ENCODE measurements at regions not wholly inside any gene's neighbourhood (a gene's known extent, or its start where the extent isn't known, plus 50 kb on each side); places are given as distances from the start of the nearest gene placed in this dataset.
"Not testable (repeated sequence)": the region's sequence is repeated elsewhere in the genome, so short reads cannot be mapped to it uniquely, and the experiment has no call there.

DNA sequence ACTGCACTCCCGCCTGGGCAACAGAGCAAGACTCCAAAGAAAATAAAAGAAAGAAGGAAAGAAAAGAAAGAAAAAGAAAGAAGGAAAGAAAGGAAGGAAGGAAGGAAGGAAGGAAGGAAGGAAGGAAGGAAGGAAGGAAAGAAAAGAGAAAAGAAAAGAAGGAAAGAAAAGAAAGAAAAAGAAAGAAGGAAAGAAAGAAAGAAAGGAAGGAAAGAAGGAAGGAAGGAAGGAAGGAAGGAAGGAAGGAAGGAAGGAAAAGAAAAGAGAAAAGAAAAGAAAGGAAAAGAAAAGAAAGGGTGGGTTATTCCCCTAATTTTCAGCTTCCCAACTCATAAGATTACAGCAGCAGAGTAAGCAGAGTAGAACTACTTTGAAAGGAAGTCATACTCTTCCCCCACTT, 64.4 kb downstream of the TMEM200C start:
- not testable (repeated sequence) for H3K27me3 ChIP-seq (ENCODE audit: control insufficient read depth, insufficient read depth, low read length); H3K9ac ChIP-seq (ENCODE audit: low read length); H3K4me3 ChIP-seq (ENCODE audit: low read length); H3K4me1 ChIP-seq (ENCODE audit: control insufficient read depth, insufficient read depth, low read length); H3K9me3 ChIP-seq (ENCODE audit: control insufficient read depth, low read length); H3K36me3 ChIP-seq (ENCODE audit: control insufficient read depth, insufficient read depth, low read length)

DNA sequence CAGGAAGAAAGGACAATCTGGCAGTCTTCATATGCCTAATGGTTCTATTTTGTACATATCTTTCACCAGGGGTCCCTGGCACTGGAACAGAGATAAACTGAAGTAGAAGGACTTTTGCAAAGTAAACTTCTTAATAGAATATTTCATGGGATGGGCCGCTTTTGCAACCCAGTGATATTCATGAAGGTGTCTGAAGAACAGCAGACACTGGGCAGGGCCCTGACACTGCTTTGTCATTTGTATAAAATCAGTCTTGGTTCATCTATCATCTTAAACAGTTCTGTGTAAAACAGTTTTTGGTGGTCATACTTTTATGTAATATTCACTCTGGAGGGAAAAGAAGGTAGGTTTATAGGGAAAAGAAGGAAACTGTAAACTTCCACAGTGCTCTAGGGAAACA, 66.4 kb downstream of the TMEM200C start:
- Histone ChIP-seq H3K9ac (ENCODE audit: low read length) (no peak overlapping the region), H3K9me3 (ENCODE audit: control insufficient read depth, low read length) (no peaks in the 10 kb centered on the region), H3K36me3 (ENCODE audit: control insufficient read depth, insufficient read depth, low read length) (no peaks in the 10 kb centered on the region), H3K27me3 (ENCODE audit: control insufficient read depth, insufficient read depth, low read length) (no peaks in the 10 kb centered on the region), H3K4me1 (ENCODE audit: control insufficient read depth, insufficient read depth, low read length) (no peaks in the 10 kb centered on the region), H3K4me3 (ENCODE audit: low read length) (no peak overlapping the region)

DNA sequence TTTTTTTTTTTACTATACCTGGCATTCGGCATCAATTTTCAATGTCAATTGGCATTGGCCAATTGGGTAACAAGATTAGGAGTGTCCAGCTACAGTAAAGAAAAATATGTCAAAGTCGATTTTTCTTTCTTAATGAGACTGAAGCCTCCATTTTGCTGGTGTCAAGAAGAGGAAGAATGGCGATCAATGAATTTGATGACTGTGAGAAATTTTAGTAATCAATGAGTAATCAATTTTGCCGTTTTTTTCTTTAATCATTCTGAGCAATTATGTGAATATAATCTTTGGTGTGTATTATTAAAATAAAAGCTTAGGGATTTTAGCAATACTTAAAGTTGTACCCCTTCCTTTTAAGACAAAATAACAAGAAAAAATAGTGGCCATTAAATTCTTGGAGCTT, 69.7 kb downstream of the TMEM200C start:
- Histone ChIP-seq H3K27me3 (ENCODE audit: control insufficient read depth, insufficient read depth, low read length) (no peaks in the 10 kb centered on the region), H3K36me3 (ENCODE audit: control insufficient read depth, insufficient read depth, low read length) (no peaks in the 10 kb centered on the region), H3K4me1 (ENCODE audit: control insufficient read depth, insufficient read depth, low read length) (no peaks in the 10 kb centered on the region), H3K9ac (ENCODE audit: low read length) (no peak overlapping the region), H3K4me3 (ENCODE audit: low read length) (no peak overlapping the region), H3K9me3 (ENCODE audit: control insufficient read depth, low read length) (no peaks in the 10 kb centered on the region)

DNA sequence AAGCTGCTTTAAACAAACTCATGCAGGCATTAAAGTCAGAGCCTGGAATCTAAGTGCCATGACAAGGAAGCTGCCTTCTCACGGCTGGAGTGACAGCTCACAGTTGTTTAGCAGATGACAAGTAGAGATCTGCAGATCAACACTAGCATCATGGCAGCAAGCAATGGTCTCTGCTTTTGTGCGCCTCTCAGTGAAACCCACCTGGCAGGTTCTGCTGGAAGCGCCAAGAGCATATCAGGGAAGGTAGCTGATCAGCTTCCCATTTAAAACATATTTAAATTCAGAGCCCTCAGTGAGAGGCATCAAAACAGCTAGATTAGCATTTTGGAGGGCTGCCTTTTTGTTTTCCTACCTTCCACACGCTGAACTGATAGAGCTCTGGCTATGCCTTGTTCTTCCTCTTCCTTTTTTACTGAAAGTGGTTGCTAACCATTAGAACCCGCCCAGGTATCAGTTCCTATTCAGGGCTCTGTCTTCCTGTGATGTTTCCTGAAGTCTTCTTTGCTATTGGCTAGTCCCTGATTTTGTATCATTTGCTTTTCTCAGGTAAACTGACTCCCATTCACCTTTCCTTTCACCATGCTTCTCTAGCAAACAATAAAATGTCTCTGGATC, 70.8 kb downstream of the TMEM200C start:
- Histone ChIP-seq H3K27me3 (ENCODE audit: control insufficient read depth, insufficient read depth, low read length) (no peaks in the 10 kb centered on the region), H3K4me1 (ENCODE audit: control insufficient read depth, insufficient read depth, low read length) (no peaks in the 10 kb centered on the region), H3K36me3 (ENCODE audit: control insufficient read depth, insufficient read depth, low read length) (no peaks in the 10 kb centered on the region), H3K4me3 (ENCODE audit: low read length) (no peak overlapping the region), H3K9ac (ENCODE audit: low read length) (no peak overlapping the region), H3K9me3 (ENCODE audit: control insufficient read depth, low read length) (no peaks in the 10 kb centered on the region)

DNA sequence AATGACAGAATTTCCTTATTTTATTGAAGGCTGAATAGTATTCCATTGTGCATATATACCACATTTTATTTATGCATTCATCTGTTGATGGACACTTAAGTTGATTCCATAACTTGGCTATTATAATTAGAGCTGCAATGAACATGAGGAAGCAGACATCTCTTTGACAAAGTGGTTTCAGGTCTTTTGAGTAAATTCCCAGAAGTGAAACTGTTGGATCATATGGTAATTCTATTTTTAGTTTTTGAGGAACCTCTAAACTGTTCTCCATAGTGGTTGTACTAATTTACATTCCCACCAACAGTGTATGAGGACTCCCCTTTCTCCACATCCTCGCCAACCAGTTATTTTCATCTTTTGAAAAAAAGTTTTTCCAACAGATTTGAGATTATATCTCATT, 77.5 kb downstream of the TMEM200C start:
- H3K4me3 ChIP-seq (ENCODE audit: low read length): no peak overlapping the region
- no peak overlapping the region for H3K9ac ChIP-seq (ENCODE audit: low read length)
- no peaks in the 10 kb centered on the region for H3K4me1 ChIP-seq (ENCODE audit: control insufficient read depth, insufficient read depth, low read length)
- H3K9me3 ChIP-seq (ENCODE audit: control insufficient read depth, low read length): no peaks in the 10 kb centered on the region
- no peaks in the 10 kb centered on the region for H3K36me3 ChIP-seq (ENCODE audit: control insufficient read depth, insufficient read depth, low read length)
- H3K27me3 ChIP-seq (ENCODE audit: control insufficient read depth, insufficient read depth, low read length): no peaks in the 10 kb centered on the region

DNA sequence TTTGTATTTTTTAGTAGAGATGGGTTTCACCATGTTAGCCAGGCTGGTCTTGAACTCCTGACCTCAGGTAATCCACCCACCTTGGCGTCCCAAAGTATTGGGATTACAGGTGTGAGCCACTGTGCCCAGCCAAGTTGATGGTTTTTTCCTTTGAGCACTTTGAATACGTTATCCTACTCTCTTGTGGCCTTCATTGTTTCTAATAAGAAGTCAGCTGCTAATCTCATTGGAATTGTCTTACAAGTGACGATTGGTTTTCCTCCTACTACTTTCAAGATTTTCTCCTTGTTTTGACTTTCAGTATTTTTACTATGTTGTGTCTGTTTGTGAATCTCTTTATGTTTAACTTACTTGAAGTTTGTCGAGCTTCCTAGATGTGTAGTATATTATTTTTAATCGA, 88.5 kb downstream of the TMEM200C start:
- Histone ChIP-seq H3K4me3 (ENCODE audit: low read length) (no peak overlapping the region), H3K9me3 (ENCODE audit: control insufficient read depth, low read length) (no peaks in the 10 kb centered on the region), H3K9ac (ENCODE audit: low read length) (no peak overlapping the region), H3K27me3 (ENCODE audit: control insufficient read depth, insufficient read depth, low read length) (no peaks in the 10 kb centered on the region), H3K4me1 (ENCODE audit: control insufficient read depth, insufficient read depth, low read length) (no peaks in the 10 kb centered on the region), H3K36me3 (ENCODE audit: control insufficient read depth, insufficient read depth, low read length) (no peaks in the 10 kb centered on the region)

DNA sequence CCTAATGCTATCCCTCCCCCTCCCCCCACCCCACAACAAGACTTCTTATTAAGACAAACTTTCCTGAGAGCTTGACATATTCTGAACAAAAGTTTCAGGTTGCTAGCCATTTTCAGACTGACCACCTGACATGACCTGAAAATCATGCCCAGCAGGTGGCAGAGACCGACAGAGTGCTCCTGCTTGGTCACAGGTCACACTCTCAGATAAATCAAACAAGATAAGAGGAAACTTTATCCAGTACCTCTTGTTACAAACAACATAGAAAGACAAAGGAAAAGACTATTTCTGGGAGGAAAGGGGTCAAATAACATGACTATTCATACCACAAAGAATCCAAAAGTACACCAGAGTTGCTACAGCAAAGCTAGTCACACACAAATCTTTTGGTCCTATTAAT, 107.4 kb downstream of the TMEM200C start:
- H3K36me3 ChIP-seq (ENCODE audit: control insufficient read depth, insufficient read depth, low read length): no peaks in the 10 kb centered on the region
- H3K9ac ChIP-seq (ENCODE audit: low read length): no peak overlapping the region
- no peak overlapping the region for H3K4me3 ChIP-seq (ENCODE audit: low read length)
- H3K27me3 ChIP-seq (ENCODE audit: control insufficient read depth, insufficient read depth, low read length): no peaks in the 10 kb centered on the region
- H3K9me3 ChIP-seq (ENCODE audit: control insufficient read depth, low read length): no peaks in the 10 kb centered on the region
- no peaks in the 10 kb centered on the region for H3K4me1 ChIP-seq (ENCODE audit: control insufficient read depth, insufficient read depth, low read length)

DNA sequence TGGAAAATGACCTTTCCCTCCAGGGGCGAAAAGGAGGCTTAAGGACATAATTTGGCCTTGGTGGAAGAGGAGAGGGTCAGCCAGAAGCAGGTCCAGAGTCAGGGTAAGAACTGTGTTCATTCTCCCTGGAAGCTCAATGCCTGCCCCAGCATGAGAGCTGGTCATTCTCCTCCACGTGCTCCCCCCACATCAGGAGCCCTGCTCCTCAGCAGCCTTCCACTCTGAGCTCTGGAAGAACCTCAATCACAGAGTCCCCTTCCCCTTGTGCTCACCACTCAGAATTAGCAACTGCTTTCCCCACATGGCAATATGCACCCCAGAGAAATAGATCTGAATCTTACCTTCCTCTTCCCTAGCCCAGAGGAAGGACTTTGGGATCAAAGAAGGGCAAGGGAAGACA, 115.4 kb downstream of the TMEM200C start:
- H3K9me3 ChIP-seq (ENCODE audit: control insufficient read depth, low read length): no peaks in the 10 kb centered on the region
- no peaks in the 10 kb centered on the region for H3K27me3 ChIP-seq (ENCODE audit: control insufficient read depth, insufficient read depth, low read length)

DNA sequence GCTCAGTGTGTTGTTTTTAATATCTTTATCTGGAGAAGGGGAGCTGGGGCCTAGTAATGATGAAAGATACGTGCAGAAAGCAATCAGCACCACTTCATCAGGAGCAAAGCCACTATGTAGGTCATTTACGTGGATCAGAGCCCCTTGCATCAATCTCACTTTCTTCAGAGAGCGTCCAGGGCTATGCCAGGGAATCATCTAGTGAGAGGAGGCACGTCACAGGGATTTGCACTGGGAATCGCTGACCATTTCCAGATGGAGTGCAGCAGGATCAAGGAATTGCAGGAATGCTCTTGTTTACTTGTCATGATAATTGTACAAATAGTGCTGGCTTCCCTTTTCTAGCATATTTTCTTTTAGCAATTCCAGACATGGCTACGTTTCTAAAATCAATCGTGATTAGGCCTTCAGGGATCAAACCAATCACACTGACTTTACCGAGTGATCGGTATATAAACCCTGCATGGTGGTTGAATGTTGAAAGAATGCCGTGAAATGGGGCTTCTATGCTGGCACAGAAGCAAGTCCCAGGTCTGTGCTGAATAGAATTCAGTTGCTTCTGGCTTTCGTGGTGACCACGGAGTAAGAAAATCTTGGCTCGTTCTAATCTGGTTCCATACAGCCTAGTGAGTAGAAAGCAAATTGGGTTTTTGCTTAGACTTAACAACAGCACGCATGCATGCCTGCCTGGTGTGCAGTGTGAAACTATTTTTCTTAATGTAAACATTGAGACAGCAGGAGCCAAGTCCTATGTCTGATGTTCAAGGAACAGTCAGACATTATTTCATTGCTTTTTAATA, 122.8 kb downstream of the TMEM200C start:
- Histone ChIP-seq H3K27me3 (ENCODE audit: control insufficient read depth, insufficient read depth, low read length) (no peaks in the 10 kb centered on the region), H3K9me3 (ENCODE audit: control insufficient read depth, low read length) (no peaks in the 10 kb centered on the region), H3K4me1 (ENCODE audit: control insufficient read depth, insufficient read depth, low read length) (no peaks in the 10 kb centered on the region), H3K36me3 (ENCODE audit: control insufficient read depth, insufficient read depth, low read length) (no peaks in the 10 kb centered on the region), H3K9ac (ENCODE audit: low read length) (no peak overlapping the region), H3K4me3 (ENCODE audit: low read length) (no peak overlapping the region)

More for the DNA sequence above, 115.4 kb downstream of the TMEM200C start:
- no peaks in the 10 kb centered on the region for H3K4me1 ChIP-seq (ENCODE audit: control insufficient read depth, insufficient read depth, low read length)
- no peaks in the 10 kb centered on the region for H3K36me3 ChIP-seq (ENCODE audit: control insufficient read depth, insufficient read depth, low read length)
- H3K9ac ChIP-seq (ENCODE audit: low read length): no peak overlapping the region
- no peak overlapping the region for H3K4me3 ChIP-seq (ENCODE audit: low read length)

DNA sequence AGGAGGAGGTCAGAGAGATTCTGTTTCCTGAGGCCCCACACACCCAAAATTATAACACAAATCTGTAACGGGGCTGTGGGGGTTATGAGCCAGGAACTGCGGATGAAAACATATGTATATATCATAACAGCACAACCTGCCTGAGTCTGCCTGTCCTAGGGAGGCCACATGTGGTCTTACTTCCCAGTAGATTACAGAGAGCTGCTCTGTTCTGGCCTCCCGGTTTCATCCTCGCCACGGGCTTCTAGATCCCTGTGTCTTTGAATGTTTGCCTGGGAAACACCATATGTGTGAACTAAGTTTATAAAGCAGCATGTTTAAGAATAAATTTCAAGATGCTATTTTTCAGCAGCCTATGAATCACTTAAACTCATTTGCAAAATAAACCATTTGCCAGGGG, 124.0 kb downstream of the TMEM200C start:
- no peaks in the 10 kb centered on the region for H3K27me3 ChIP-seq (ENCODE audit: control insufficient read depth, insufficient read depth, low read length)
- no peaks in the 10 kb centered on the region for H3K4me1 ChIP-seq (ENCODE audit: control insufficient read depth, insufficient read depth, low read length)
- H3K4me3 ChIP-seq (ENCODE audit: low read length): no peak overlapping the region
- H3K9ac ChIP-seq (ENCODE audit: low read length): no peak overlapping the region
- H3K36me3 ChIP-seq (ENCODE audit: control insufficient read depth, insufficient read depth, low read length): no peaks in the 10 kb centered on the region
- H3K9me3 ChIP-seq (ENCODE audit: control insufficient read depth, low read length): no peaks in the 10 kb centered on the region

DNA sequence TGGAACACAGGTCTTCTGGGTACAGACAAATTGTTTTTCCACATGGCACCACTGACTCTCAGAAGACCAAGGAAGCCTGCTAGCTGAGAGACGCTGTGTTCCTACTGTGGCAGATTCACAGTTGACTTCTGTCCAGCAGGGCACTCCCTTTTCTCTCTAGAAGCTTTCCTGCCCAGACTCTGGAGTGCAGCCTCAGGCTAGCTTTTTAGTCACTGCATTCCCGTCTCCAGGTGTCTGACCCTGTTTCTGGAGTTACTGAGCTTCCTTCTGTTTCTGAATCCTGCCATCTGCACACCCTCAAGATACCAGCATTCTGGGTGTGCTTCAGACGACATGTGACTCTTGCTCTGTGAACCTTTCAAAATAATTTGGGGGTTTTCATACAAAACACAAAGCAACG, 125.1 kb downstream of the TMEM200C start:
- H3K9me3 ChIP-seq (ENCODE audit: control insufficient read depth, low read length): no peaks in the 10 kb centered on the region
- no peaks in the 10 kb centered on the region for H3K36me3 ChIP-seq (ENCODE audit: control insufficient read depth, insufficient read depth, low read length)
- H3K4me3 ChIP-seq (ENCODE audit: low read length): no peak overlapping the region
- no peaks in the 10 kb centered on the region for H3K27me3 ChIP-seq (ENCODE audit: control insufficient read depth, insufficient read depth, low read length)
- H3K4me1 ChIP-seq (ENCODE audit: control insufficient read depth, insufficient read depth, low read length): no peaks in the 10 kb centered on the region
- H3K9ac ChIP-seq (ENCODE audit: low read length): no peak overlapping the region

DNA sequence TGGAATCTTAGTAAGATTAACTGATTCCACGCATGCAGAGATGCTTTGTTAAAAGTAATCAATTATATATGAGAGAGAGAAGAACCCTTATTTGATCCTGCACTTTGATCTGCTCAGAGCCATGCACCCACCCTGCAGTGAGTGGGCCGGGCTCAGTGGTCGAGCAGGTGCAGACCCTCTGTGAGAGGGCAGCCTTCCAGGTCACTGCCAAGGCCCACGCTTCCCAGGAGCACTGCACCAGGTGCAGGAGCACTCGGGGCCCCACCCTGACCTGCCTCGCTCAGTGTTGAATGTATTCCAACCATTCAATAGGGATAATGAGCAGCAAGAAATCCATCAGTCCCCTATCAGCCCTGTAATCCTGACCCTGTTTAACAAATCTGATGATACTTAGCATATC, 126.9 kb downstream of the TMEM200C start:
- Histone ChIP-seq H3K4me1 (ENCODE audit: control insufficient read depth, insufficient read depth, low read length) (no peaks in the 10 kb centered on the region), H3K4me3 (ENCODE audit: low read length) (no peak overlapping the region), H3K36me3 (ENCODE audit: control insufficient read depth, insufficient read depth, low read length) (no peaks in the 10 kb centered on the region), H3K9ac (ENCODE audit: low read length) (no peak overlapping the region), H3K27me3 (ENCODE audit: control insufficient read depth, insufficient read depth, low read length) (no peaks in the 10 kb centered on the region), H3K9me3 (ENCODE audit: control insufficient read depth, low read length) (no peaks in the 10 kb centered on the region)

All from mucosa of stomach (tissue), 1 donor.